K562 (cell line): ENCODE measurements at regions not wholly inside any gene's neighbourhood (a gene's known extent, or its start where the extent isn't known, plus 50 kb on each side); places are given as distances from the start of the nearest gene placed in this dataset.

Experiments
- ATAC-seq: fragments of 200-7000 bp; cut with Tn5 transposase; 3 replicates; pipeline ENCODE4 v1.9.1; 2020; ENCODE audit warnings: moderate library complexity
- BruUV-seq: library from RNA; stranded (reverse); fragments of 400-500 nt; replicated peaks from 2 replicates; lab custom pipeline; 2021; lab: Mats Ljungman, UMichigan
- CTCF ChIA-PET: fragments of 300-600 bp; formaldehyde crosslinking; extraction: SDS; loops from one replicate; lab custom pipeline; 2021; ENCODE audit warnings: low intra/inter-chr PET ratio; lab: Yijun Ruan, JAX
- POLR2A ChIA-PET: fragments of 300-600, 350-650 bp; sonication (Branson Sonifier 250); formaldehyde crosslinking; extraction: SDS; loops from one replicate; lab custom pipeline; 2021; ENCODE audit warnings: antibody characterized with exemption, inconsistent platforms; lab: Yijun Ruan, JAX
- DNase-seq, 4 experiments: peaks; one replicate each; pipeline versions ENCODE4 v3.0.0 to v3.0.0-alpha.2; 2011 to 2018; ENCODE audit warnings: low spot score in 3 of 4, mixed read lengths in 3 of 4; ENCODE audit errors: extremely low read depth in 1 of 4
- FAIRE-seq: peaks from 2 replicates; lab custom pipeline; 2011; peaks lifted over from hg19 to GRCh38; lab: Jason Lieb, UNC
- H2AFZ ChIP-seq: 2 replicates; pipeline ENCODE4 v1.6.0; 2011; ENCODE audit warnings: low read depth, low read length, control low read depth, inconsistent platforms
- H3K27ac ChIP-seq: fragments of 200-600 bp; 3 replicates; pipeline ENCODE4 v1.8.0; 2011; ENCODE audit warnings: low read depth, mild to moderate bottlenecking, control low read depth, inconsistent platforms, low read length, moderate library complexity, mixed read lengths; ENCODE audit errors: extremely low read depth
- H3K27me3 ChIP-seq, 2 experiments: fragments of 300-600 bp in 1 of 2; 2 replicates in 1 of 2; 3 replicates in 1 of 2; pipeline versions ENCODE4 v1.6.0 to v1.8.0; 2011; ENCODE audit warnings: inconsistent platforms in 2 of 2, low read length in 2 of 2, mild to moderate bottlenecking in 1 of 2, mixed read lengths in 1 of 2, moderate library complexity in 1 of 2; ENCODE audit not compliant: control insufficient read depth in 2 of 2, insufficient read depth in 2 of 2
- H3K36me3 ChIP-seq: fragments of 300-600 bp; 3 replicates; pipeline ENCODE4 v1.8.0; 2011; ENCODE audit warnings: mild to moderate bottlenecking, low read length, inconsistent platforms; ENCODE audit not compliant: control insufficient read depth, insufficient read depth
- H3K4me1 ChIP-seq, 2 experiments: fragments of 200-600 bp in 1 of 2; replicated peaks in 1 of 2; 2 replicates in 1 of 2; 3 replicates in 1 of 2; pipeline versions ENCODE4 v1.5.1 to v1.8.0; 2011; ENCODE audit warnings: inconsistent platforms in 2 of 2, low read length in 2 of 2, mild to moderate bottlenecking in 1 of 2, mixed read lengths in 1 of 2, moderate library complexity in 1 of 2; ENCODE audit not compliant: control insufficient read depth in 2 of 2, insufficient read depth in 2 of 2
- H3K4me2 ChIP-seq: 2 replicates; pipeline ENCODE4 v1.6.1; 2011; ENCODE audit warnings: low read length, control low read depth, inconsistent platforms, mixed read lengths; ENCODE audit not compliant: insufficient read depth
- H3K4me3 ChIP-seq: fragments of 200-600 bp; sonication (generic), shearing (Covaris generic); 2 replicates; pipeline ENCODE4 v1.5.1; 2016; ENCODE audit warnings: control low read depth, inconsistent platforms
- H3K79me2 ChIP-seq: fragments of 200-600 bp; 3 replicates; pipeline ENCODE4 v1.8.0; 2011; ENCODE audit warnings: low read length, inconsistent platforms; ENCODE audit not compliant: control insufficient read depth, insufficient read depth
- H3K9ac ChIP-seq, 2 experiments: 2 replicates each; pipeline versions ENCODE4 v1.6.0 to v1.6.1; 2011; ENCODE audit warnings: low read depth in 2 of 2, low read length in 2 of 2, control low read depth in 1 of 2, inconsistent platforms in 1 of 2, mild to moderate bottlenecking in 1 of 2, mixed read lengths in 1 of 2; ENCODE audit not compliant: insufficient read depth in 1 of 2
- H3K9me1 ChIP-seq: one replicate; pipeline ENCODE4 v1.6.0; 2011; ENCODE audit warnings: inconsistent platforms, mild to moderate bottlenecking, low read length, moderate library complexity; ENCODE audit not compliant: control insufficient read depth, insufficient read depth
- H3K9me3 ChIP-seq: replicated peaks from 2 replicates; pipeline ENCODE4 v1.5.1; 2011; ENCODE audit warnings: low read depth, low read length, inconsistent platforms; ENCODE audit not compliant: control insufficient read depth, insufficient read depth
- H4K20me1 ChIP-seq: replicated peaks from 2 replicates; pipeline ENCODE4 v1.6.1; 2011; ENCODE audit warnings: low read length, inconsistent platforms, mixed read lengths; ENCODE audit not compliant: control insufficient read depth, insufficient read depth
- CC2D1A ChIP-seq: fragments of 450-650 bp; IDR thresholded peaks from 2 replicates; pipeline ENCODE4 v1.6.1; 2017; ENCODE audit warnings: mild to moderate bottlenecking
- HCFC1 ChIP-seq: IDR thresholded peaks from 2 replicates; pipeline ENCODE4 v1.6.1; 2012; ENCODE audit warnings: low read depth, low read length, improper control_type of control experiment
- PRMT5 ChIP-seq: sonication (generic); formaldehyde crosslinking; IDR thresholded peaks from 2 replicates; pipeline ENCODE4 v1.5.0; 2020; ENCODE audit warnings: missing genetic modification reagents
- SIX5 ChIP-seq, 2 experiments: IDR thresholded peaks; 2 replicates each; pipeline ENCODE4 v1.6.1; 2011; ENCODE audit warnings: low read length in 2 of 2, borderline replicate concordance in 1 of 2, low read depth in 1 of 2, mild to moderate bottlenecking in 1 of 2, moderate library complexity in 1 of 2; ENCODE audit not compliant: insufficient read depth in 1 of 2
- SREBF1 ChIP-seq: fragments of 150-350 bp; IDR thresholded peaks from 2 replicates; pipeline ENCODE4 v1.6.1; 2014; ENCODE audit warnings: antibody characterized with exemption, low read depth, low read length, borderline replicate concordance
- ZNF143 ChIP-seq: sonication (generic); formaldehyde crosslinking; IDR thresholded peaks from 2 replicates; pipeline ENCODE4 v1.9.0; 2022; ENCODE audit warnings: mild to moderate bottlenecking, missing genetic modification reagents
- in situ Hi-C: fragments of 300-500 bp; cut with MboI; formaldehyde crosslinking; loops from 4 replicates; pipeline ENCODE4 v1.15.0; 2018; ENCODE audit warnings: inconsistent platforms, mixed read lengths
- intact Hi-C: fragments of 100-400 bp; cut with micrococcal nuclease; formaldehyde crosslinking; loops from 2 replicates; pipeline ENCODE4 v1.14.2; 2022
- TF ChIP-seq, protein P1 (sequence below): fragments of 250-450 bp; sonication (Bioruptor Pico); IDR thresholded peaks from 2 replicates; pipeline ENCODE4 v1.4.0; 2020; ENCODE audit warnings: mild to moderate bottlenecking, moderate library complexity, borderline replicate concordance
- TF ChIP-seq, protein P2 (sequence below): fragments of 450-650 bp; IDR thresholded peaks from 2 replicates; pipeline ENCODE4 v1.6.1; 2018; ENCODE audit not compliant: partially characterized antibody

- ChIA-PET CTCF (no interaction called here), POLR2A (interaction anchor here (0.7 kb wide), 2 partner anchors 90 to 195 kb away, joined by 3 read pairs; no protein-coding TSS in a partner anchor)
- in situ Hi-C loops: no loop called here
- H3K9ac ChIP-seq: no peak overlapping the region
- H3K4me2 ChIP-seq: no peak overlapping the region
- no peaks in the 10 kb centered on the region; the same call in 1 of the 2 replicates for H4K20me1 ChIP-seq
- no peak for DNase-seq
- no peak overlapping the region for H2AFZ ChIP-seq
- no TSS peak for BruUV-seq
- no peak for ATAC-seq
- H3K9me3 ChIP-seq: no peaks in the 10 kb centered on the region
- H3K4me3 ChIP-seq: no peak overlapping the region
- TF ChIP-seq SREBF1 (no peak), PRMT5 (CRISPR knock-in tag) (no peak), HCFC1 (peak; percentile 56), ZNF143 (peak; percentile 56; the same call in 1 of the 2 replicates), SIX5 (IDR thresholded peaks at IDR 0.05; ENCODE audit: borderline replicate concordance in 1 of 2, insufficient read depth in 1 of 2, low read depth in 1 of 2, low read length in 2 of 2) (peak; percentile 11 to 20; a peak in 1 of 4 replicates), CC2D1A (no peak)
- TF ChIP-seq, protein P1, sequence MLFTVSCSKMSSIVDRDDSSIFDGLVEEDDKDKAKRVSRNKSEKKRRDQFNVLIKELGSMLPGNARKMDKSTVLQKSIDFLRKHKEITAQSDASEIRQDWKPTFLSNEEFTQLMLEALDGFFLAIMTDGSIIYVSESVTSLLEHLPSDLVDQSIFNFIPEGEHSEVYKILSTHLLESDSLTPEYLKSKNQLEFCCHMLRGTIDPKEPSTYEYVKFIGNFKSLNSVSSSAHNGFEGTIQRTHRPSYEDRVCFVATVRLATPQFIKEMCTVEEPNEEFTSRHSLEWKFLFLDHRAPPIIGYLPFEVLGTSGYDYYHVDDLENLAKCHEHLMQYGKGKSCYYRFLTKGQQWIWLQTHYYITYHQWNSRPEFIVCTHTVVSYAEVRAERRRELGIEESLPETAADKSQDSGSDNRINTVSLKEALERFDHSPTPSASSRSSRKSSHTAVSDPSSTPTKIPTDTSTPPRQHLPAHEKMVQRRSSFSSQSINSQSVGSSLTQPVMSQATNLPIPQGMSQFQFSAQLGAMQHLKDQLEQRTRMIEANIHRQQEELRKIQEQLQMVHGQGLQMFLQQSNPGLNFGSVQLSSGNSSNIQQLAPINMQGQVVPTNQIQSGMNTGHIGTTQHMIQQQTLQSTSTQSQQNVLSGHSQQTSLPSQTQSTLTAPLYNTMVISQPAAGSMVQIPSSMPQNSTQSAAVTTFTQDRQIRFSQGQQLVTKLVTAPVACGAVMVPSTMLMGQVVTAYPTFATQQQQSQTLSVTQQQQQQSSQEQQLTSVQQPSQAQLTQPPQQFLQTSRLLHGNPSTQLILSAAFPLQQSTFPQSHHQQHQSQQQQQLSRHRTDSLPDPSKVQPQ: no peak
- TF ChIP-seq, protein P2, sequence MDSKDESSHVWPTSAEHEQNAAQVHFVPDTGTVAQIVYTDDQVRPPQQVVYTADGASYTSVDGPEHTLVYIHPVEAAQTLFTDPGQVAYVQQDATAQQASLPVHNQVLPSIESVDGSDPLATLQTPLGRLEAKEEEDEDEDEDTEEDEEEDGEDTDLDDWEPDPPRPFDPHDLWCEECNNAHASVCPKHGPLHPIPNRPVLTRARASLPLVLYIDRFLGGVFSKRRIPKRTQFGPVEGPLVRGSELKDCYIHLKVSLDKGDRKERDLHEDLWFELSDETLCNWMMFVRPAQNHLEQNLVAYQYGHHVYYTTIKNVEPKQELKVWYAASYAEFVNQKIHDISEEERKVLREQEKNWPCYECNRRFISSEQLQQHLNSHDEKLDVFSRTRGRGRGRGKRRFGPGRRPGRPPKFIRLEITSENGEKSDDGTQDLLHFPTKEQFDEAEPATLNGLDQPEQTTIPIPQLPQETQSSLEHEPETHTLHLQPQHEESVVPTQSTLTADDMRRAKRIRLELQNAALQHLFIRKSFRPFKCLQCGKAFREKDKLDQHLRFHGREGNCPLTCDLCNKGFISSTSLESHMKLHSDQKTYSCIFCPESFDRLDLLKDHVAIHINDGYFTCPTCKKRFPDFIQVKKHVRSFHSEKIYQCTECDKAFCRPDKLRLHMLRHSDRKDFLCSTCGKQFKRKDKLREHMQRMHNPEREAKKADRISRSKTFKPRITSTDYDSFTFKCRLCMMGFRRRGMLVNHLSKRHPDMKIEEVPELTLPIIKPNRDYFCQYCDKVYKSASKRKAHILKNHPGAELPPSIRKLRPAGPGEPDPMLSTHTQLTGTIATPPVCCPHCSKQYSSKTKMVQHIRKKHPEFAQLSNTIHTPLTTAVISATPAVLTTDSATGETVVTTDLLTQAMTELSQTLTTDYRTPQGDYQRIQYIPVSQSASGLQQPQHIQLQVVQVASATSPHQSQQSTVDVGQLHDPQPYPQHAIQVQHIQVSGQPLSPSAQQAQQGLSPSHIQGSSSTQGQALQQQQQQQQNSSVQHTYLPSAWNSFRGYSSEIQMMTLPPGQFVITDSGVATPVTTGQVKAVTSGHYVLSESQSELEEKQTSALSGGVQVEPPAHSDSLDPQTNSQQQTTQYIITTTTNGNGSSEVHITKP: peak; percentile 66
- no peaks in the 10 kb centered on the region for H3K36me3 ChIP-seq
- H3K9me1 ChIP-seq: no peaks in the 10 kb centered on the region
- no peaks in the 10 kb centered on the region for H3K79me2 ChIP-seq
- H3K27ac ChIP-seq: no peak overlapping the region
- intact Hi-C loops: no loop called here
- H3K4me1 ChIP-seq: no peaks in the 10 kb centered on the region
- no peak for FAIRE-seq
- peaks cover 0 to 19% of the 10 kb centered on the region in 2 experiments; a peak in 2 of 5 replicates for H3K27me3 ChIP-seq
Observed at GRCh38 chr10:78272329-78272728, 238.7 kb downstream of the RPS24 start.
